K562 (cell line): ENCODE measurements at regions not wholly inside any gene's neighbourhood (a gene's known extent, or its start where the extent isn't known, plus 50 kb on each side); places are given as distances from the start of the nearest gene placed in this dataset.

Source experiments
- BDP1 ChIP-seq: IDR thresholded peaks from 3 replicates; pipeline ENCODE4 v1.6.1; 2011; ENCODE audit not compliant: insufficient read length, insufficient read depth
- CBX5 ChIP-seq: IDR thresholded peaks from 2 replicates; pipeline ENCODE4 v1.6.1; 2014; ENCODE audit warnings: low read depth, borderline replicate concordance
- HNRNPUL1 ChIP-seq: fragments of 200-400 bp; formaldehyde crosslinking; IDR thresholded peaks from 2 replicates; pipeline ENCODE4 v1.6.1; 2017; ENCODE audit warnings: low read length
- MAFG ChIP-seq: fragments of 450-650 bp; conservative IDR thresholded peaks from 2 replicates; pipeline ENCODE4 v1.6.1; 2016; ENCODE audit warnings: missing genetic modification characterization, missing compliant biosample characterization
- MXI1 ChIP-seq: IDR thresholded peaks from 2 replicates; pipeline ENCODE4 v1.6.1; 2011; ENCODE audit warnings: low read depth, mild to moderate bottlenecking, improper control_type of control experiment, low read length
- PML ChIP-seq: IDR thresholded peaks from 2 replicates; pipeline ENCODE4 v1.6.1; 2012; ENCODE audit warnings: low read length, inconsistent platforms
- POLR3A ChIP-seq: IDR thresholded peaks from 2 replicates; pipeline ENCODE4 v1.6.1; 2011; ENCODE audit warnings: borderline replicate concordance, mild to moderate bottlenecking, moderate library complexity; ENCODE audit not compliant: insufficient read length, insufficient read depth; ENCODE audit errors: extremely low read depth
- STAG1 ChIP-seq: sonication (generic); formaldehyde crosslinking; IDR thresholded peaks from 2 replicates; pipeline ENCODE4 v1.5.0; 2020; ENCODE audit warnings: missing genetic modification reagents, borderline replicate concordance
- ZNF561 ChIP-seq: fragments of 450-650 bp; formaldehyde crosslinking; conservative IDR thresholded peaks from 2 replicates; pipeline ENCODE4 v1.4.0; 2020; ENCODE audit warnings: mild to moderate bottlenecking, moderate library complexity
- TF ChIP-seq, protein P1 (sequence below): sonication (generic); formaldehyde crosslinking; IDR thresholded peaks from 2 replicates; pipeline ENCODE4 v1.8.0; 2023; ENCODE audit warnings: missing genetic modification reagents, mild to moderate bottlenecking, borderline replicate concordance

DNA sequence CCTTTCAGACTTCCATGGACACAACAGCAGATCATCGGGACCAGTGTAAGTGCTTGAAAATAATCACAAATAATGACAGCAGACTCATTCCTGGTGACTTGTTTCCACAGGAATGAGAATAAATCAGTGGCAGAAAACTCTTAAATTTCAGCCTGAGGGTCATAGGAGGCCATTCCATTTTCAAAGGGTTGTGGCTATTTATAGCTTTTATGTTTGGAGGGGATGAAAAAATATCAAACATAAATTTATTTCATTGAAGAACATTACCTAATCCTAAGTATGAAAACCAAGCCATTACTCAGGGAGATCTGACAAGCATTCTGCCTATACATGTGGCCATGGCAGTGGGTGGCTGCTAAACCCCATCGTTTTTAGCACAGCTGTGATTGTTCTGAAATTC is 173.6 kb upstream of the CNR1 start (continued):
- TF ChIP-seq, protein P1, sequence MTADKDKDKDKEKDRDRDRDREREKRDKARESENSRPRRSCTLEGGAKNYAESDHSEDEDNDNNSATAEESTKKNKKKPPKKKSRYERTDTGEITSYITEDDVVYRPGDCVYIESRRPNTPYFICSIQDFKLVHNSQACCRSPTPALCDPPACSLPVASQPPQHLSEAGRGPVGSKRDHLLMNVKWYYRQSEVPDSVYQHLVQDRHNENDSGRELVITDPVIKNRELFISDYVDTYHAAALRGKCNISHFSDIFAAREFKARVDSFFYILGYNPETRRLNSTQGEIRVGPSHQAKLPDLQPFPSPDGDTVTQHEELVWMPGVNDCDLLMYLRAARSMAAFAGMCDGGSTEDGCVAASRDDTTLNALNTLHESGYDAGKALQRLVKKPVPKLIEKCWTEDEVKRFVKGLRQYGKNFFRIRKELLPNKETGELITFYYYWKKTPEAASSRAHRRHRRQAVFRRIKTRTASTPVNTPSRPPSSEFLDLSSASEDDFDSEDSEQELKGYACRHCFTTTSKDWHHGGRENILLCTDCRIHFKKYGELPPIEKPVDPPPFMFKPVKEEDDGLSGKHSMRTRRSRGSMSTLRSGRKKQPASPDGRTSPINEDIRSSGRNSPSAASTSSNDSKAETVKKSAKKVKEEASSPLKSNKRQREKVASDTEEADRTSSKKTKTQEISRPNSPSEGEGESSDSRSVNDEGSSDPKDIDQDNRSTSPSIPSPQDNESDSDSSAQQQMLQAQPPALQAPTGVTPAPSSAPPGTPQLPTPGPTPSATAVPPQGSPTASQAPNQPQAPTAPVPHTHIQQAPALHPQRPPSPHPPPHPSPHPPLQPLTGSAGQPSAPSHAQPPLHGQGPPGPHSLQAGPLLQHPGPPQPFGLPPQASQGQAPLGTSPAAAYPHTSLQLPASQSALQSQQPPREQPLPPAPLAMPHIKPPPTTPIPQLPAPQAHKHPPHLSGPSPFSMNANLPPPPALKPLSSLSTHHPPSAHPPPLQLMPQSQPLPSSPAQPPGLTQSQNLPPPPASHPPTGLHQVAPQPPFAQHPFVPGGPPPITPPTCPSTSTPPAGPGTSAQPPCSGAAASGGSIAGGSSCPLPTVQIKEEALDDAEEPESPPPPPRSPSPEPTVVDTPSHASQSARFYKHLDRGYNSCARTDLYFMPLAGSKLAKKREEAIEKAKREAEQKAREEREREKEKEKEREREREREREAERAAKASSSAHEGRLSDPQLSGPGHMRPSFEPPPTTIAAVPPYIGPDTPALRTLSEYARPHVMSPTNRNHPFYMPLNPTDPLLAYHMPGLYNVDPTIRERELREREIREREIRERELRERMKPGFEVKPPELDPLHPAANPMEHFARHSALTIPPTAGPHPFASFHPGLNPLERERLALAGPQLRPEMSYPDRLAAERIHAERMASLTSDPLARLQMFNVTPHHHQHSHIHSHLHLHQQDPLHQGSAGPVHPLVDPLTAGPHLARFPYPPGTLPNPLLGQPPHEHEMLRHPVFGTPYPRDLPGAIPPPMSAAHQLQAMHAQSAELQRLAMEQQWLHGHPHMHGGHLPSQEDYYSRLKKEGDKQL (CRISPR knock-in tag): no peak
- TF ChIP-seq POLR3A (no peak), BDP1 (no peak), PML (no peak), STAG1 (CRISPR knock-in tag) (no peak), CBX5 (no peak), ZNF561 (no peak), MXI1 (no peak), MAFG (no peak), HNRNPUL1 (no peak)
